AG10803 (cell line): ENCODE measurements at regions not wholly inside any gene's neighbourhood (a gene's known extent, or its start where the extent isn't known, plus 50 kb on each side); places are given as distances from the start of the nearest gene placed in this dataset.
"Not testable (repeated sequence)": the region's sequence is repeated elsewhere in the genome, so short reads cannot be mapped to it uniquely, and the experiment has no call there.

Experiments
- DNase-seq: peaks from one replicate; pipeline ENCODE4 v3.0.0; 2010; ENCODE audit warnings: low read depth
- H3K4me3 ChIP-seq: 2 replicates; pipeline ENCODE4 v1.5.1; 2011; ENCODE audit warnings: mild to moderate bottlenecking, low read length, control low read depth
- CTCF ChIP-seq: conservative IDR thresholded peaks from 2 replicates; pipeline ENCODE4 v1.5.1; 2011; ENCODE audit warnings: mild to moderate bottlenecking, low read length, control low read depth, inconsistent platforms

GRCh38 chr5:157947156-157947555, 88.2 kb upstream of the CLINT1 start:
- no peak overlapping the region for H3K4me3 ChIP-seq
- no peak for TF ChIP-seq CTCF
- no peak for DNase-seq

GRCh38 chr5:157945822-157946221, 86.9 kb upstream of the CLINT1 start:
- not testable (repeated sequence) for DNase-seq

GRCh38 chr5:157944938-157945337, 86.0 kb upstream of the CLINT1 start:
- no peak for TF ChIP-seq CTCF
- DNase-seq, result no peak
- H3K4me3 ChIP-seq, result no peak overlapping the region

More at GRCh38 chr5:157945822-157946221, 86.9 kb upstream of the CLINT1 start:
- H3K4me3 ChIP-seq, result not testable (repeated sequence)

GRCh38 chr5:157944077-157944633, 85.2 kb upstream of the CLINT1 start:
- no peak overlapping the region for H3K4me3 ChIP-seq
- TF ChIP-seq CTCF, result no peak
- DNase-seq, result no peak

- DNase-seq, result no peak
- H3K4me3 ChIP-seq, result no peak overlapping the region
- no peak for TF ChIP-seq CTCF
Observed at GRCh38 chr5:157942595-157942994, 83.7 kb upstream of the CLINT1 start.

GRCh38 chr5:157941616-157942015, 82.7 kb upstream of the CLINT1 start:
- no peak overlapping the region for H3K4me3 ChIP-seq
- TF ChIP-seq CTCF, result no peak
- DNase-seq, result no peak

GRCh38 chr5:157938101-157938500, 79.2 kb upstream of the CLINT1 start:
- not testable (repeated sequence) for H3K4me3 ChIP-seq, DNase-seq

- not testable (repeated sequence) for DNase-seq, H3K4me3 ChIP-seq
Observed at GRCh38 chr5:157936776-157937501, 78.0 kb upstream of the CLINT1 start.

- no peak for TF ChIP-seq CTCF
- DNase-seq, result no peak
- H3K4me3 ChIP-seq, result no peak overlapping the region
Observed at GRCh38 chr5:157934600-157934999, 75.7 kb upstream of the CLINT1 start.
